ENCODE measurements at regions not wholly inside any gene's neighbourhood (a gene's known extent, or its start where the extent isn't known, plus 50 kb on each side); places are given as distances from the start of the nearest gene placed in this dataset.

DNA sequence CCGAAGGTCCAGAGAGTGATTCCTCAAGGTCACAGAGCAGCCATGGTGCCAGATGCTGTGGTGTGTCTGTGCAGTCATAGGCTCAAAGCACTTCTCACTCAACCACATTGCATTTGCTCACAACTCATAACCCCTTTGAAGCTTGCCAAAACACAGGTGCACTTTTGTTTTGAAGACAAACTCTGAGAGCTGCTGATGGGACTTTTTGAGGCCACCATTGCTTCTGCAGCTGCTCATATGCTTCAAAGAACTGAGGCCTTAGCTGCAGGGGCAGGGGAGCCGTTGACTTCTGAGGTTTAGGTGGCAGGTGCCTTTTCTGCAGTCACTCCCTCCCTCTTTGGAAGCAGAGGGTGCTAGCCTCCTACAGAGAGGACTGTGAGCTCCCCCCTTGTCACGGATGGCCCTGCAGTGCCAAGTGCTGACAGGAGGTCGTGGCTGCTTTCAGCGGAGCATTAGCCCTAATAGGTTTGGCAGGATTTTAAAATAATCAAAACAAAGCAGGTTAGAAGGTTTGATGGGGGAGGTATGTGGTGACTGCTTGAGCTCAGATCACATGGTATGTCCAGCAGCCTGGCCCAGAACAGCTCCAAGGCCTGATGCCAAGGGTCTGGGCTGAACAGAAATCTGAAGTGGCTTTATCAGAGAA is 232.1 kb downstream of the MAN2A1 start:
- Histone ChIP-seq H2AK5ac (ENCODE audit: low read depth, low read length) (no peak overlapping the region), H4K5ac (ENCODE audit: low read depth, low read length) (no peak overlapping the region), H3K23ac (ENCODE audit: low read depth, low read length) (no peak overlapping the region), H2BK20ac (ENCODE audit: low read depth, low read length) (no peak overlapping the region), H3K9me1 (ENCODE audit: insufficient read depth, low read length) (no peaks in the 10 kb centered on the region), H3K4me2 (ENCODE audit: low read depth, low read length) (no peak overlapping the region), H3K18ac (ENCODE audit: low read depth, low read length) (no peak overlapping the region), H3K9ac (ENCODE audit: low read depth, low read length) (no peak overlapping the region), H3K4me3 (ENCODE audit: insufficient read depth, low read depth, low read length) (no peak overlapping the region), H3K56ac (ENCODE audit: extremely low read depth, insufficient read depth, low read length) (no peak overlapping the region), H3K4ac (ENCODE audit: low read depth, low read length) (no peak overlapping the region), H2BK15ac (ENCODE audit: low read depth, low read length) (no peak overlapping the region), H3K27me3 (ENCODE audit: control insufficient read depth, insufficient read depth, low read length) (no peaks in the 10 kb centered on the region), H2AK9ac (replicated peaks; ENCODE audit: low read depth, low read length, poor library complexity) (no peak overlapping the region), H3K36me3 (ENCODE audit: control insufficient read depth, insufficient read depth, low read length) (no peaks in the 10 kb centered on the region), H4K8ac (ENCODE audit: low read depth in 2 of 2, low read length in 2 of 2) (no peak overlapping the region), H3K27ac (ENCODE audit: insufficient read depth, low read length) (no peak overlapping the region), H4K20me1 (ENCODE audit: insufficient read depth, low read length) (no peaks in the 10 kb centered on the region), H3K9me3 (ENCODE audit: control insufficient read depth, insufficient read depth, low read length) (no peaks in the 10 kb centered on the region), H2BK5ac (ENCODE audit: low read depth, low read length, poor library complexity, severe bottlenecking) (no peak overlapping the region), H3K14ac (replicated peaks; ENCODE audit: low read depth, low read length) (no peak overlapping the region), H2AFZ (replicated peaks; ENCODE audit: low read length, poor library complexity) (no peak overlapping the region), H2BK120ac (ENCODE audit: low read depth, low read length) (no peak overlapping the region), H3K79me1 (ENCODE audit: low read depth in 1 of 2, low read length in 2 of 2) (no peaks in the 10 kb centered on the region), H3K4me1 (ENCODE audit: control insufficient read depth, insufficient read depth, low read length) (no peaks in the 10 kb centered on the region), H4K91ac (ENCODE audit: insufficient read depth, low read depth, low read length) (no peak overlapping the region)
- 40% methylated on average over 1 of the region's 5 CpGs; no CpG with 5 or more reads in 1 of the 2 experiments for WGBS, 2 experiments (ENCODE audit: extremely low coverage in 2 of 2, insufficient read length in 1 of 2)
- dilution Hi-C loops (cut with HindIII; ENCODE audit: low sequenced_read_pairs, unreplicated experiment), result no loop called here
- no peak for DNase-seq
- intact Hi-C loops (cut with micrococcal nuclease), result no loop called here
- TF ChIP-seq FOS (IDR thresholded peaks at IDR 0.05; ENCODE audit: low read depth, low read length) (no peak), SMC3 (IDR thresholded peaks at IDR 0.05; ENCODE audit: low read depth, low read length) (no peak)
- no TSS peak for BruUV-seq (replicated peaks)
- no peak for ATAC-seq (ENCODE audit: low read depth)
- ChIA-PET CTCF (interaction anchor here (0.7 kb wide), 1 partner anchor 9 kb away, joined by 3 read pairs; no protein-coding TSS in a partner anchor), POLR2A (ENCODE audit: unreplicated experiment) (no interaction called here)
- in situ Hi-C loops (cut with MboI; ENCODE audit: low sequenced_read_pairs), result no loop called here

All from IMR-90 (cell line).